Esophagus (tissue), 2 donors: ENCODE measurements at regions not wholly inside any gene's neighbourhood (a gene's known extent, or its start where the extent isn't known, plus 50 kb on each side); places are given as distances from the start of the nearest gene placed in this dataset.
"Not testable (repeated sequence)": the region's sequence is repeated elsewhere in the genome, so short reads cannot be mapped to it uniquely, and the experiment has no call there.

Experiments used
- H3K27ac ChIP-seq, 2 donors: one replicate each; pipeline ENCODE4 v1.5.1; 2013; ENCODE audit warnings: low read depth in 2 of 2, mild to moderate bottlenecking in 2 of 2, inconsistent platforms in 1 of 2, low read length in 1 of 2, moderate library complexity in 1 of 2
- H3K27me3 ChIP-seq, 2 donors: one replicate each; pipeline ENCODE4 v1.6.1; 2013; ENCODE audit warnings: low read length in 2 of 2, control low read depth in 1 of 2, mild to moderate bottlenecking in 1 of 2; ENCODE audit not compliant: insufficient read depth in 2 of 2, control insufficient read depth in 1 of 2
- H3K36me3 ChIP-seq, 2 donors: one replicate each; pipeline ENCODE4 v1.6.1; 2013; ENCODE audit warnings: low read length in 1 of 2; ENCODE audit not compliant: control insufficient read depth in 2 of 2, insufficient read depth in 2 of 2
- H3K4me1 ChIP-seq, 2 donors: one replicate each; pipeline ENCODE4 v1.6.1; 2013; ENCODE audit warnings: low read length in 1 of 2; ENCODE audit not compliant: control insufficient read depth in 2 of 2, insufficient read depth in 2 of 2
- H3K4me3 ChIP-seq, 2 donors: one replicate each; pipeline ENCODE4 v1.5.1; 2013; ENCODE audit warnings: low read length in 2 of 2, mild to moderate bottlenecking in 2 of 2, low read depth in 1 of 2, moderate library complexity in 1 of 2
- H3K9me3 ChIP-seq, 2 donors: one replicate each; pipeline ENCODE4 v1.6.1; 2013; ENCODE audit warnings: mild to moderate bottlenecking in 2 of 2, low read depth in 1 of 2, low read length in 1 of 2, moderate library complexity in 1 of 2; ENCODE audit not compliant: control insufficient read depth in 2 of 2, insufficient read depth in 1 of 2
- WGBS, 2 donors: extraction: QIAGEN DNeasy Blood & Tissue Kit; methylation state at CpG; one replicate each; pipeline ENCODE4 v1.1.7; 2013; 5-methylcytosine and 5-hydroxymethylcytosine counted together
- donor health status: healthy with polysubstance abuse.
- donor health status: Bipolar disorder and iron deficiency.

DNA sequence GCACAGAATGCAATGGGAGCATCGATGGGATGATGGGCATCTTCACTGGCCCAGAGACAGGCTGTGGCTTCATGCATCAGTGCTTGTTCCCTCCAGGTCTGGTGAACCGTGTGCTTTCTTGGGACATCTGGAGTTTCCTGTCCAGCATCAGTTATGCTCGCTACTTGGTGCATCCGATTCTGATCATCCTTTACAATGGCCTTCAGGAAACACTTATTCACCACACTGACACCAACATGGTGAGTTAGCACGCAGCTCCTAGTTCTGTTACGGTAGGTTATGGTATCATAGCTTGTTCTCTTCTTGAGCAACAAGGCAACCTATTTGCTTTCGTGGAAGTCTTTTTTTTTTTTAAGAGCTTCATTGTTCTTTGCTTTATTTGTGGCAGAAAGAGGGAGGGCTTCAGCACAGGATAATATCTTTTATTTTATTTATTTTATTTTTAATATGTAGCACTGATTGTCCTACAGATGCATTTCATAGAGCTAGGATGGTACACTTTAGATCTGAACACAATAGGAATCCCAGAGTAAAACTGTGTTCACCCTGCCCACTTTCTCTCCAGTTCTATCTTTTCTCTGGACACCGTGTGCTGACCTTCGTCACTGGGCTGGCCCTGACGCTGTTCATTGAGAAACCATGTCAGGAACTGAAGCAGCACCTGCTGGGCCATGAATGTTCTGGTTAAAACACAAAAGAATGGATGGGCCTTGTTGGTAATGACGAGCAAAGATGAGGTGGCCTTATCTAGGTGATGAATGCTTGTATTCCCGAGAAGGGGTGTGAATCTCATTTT lies 71.2 kb upstream of the SEC11C start:
- WGBS, 2 donors: 90 to 91% methylated on average over 12 of the region's 12 CpGs
- H3K27ac ChIP-seq: no peak overlapping the region
- no peaks in the 10 kb centered on the region for H3K9me3 ChIP-seq
- no peak overlapping the region for H3K4me3 ChIP-seq
- no peaks in the 10 kb centered on the region for H3K36me3 ChIP-seq
- H3K27me3 ChIP-seq: no peaks in the 10 kb centered on the region
- peaks cover 0 to 2% of the 10 kb centered on the region in 2 donors for H3K4me1 ChIP-seq

DNA sequence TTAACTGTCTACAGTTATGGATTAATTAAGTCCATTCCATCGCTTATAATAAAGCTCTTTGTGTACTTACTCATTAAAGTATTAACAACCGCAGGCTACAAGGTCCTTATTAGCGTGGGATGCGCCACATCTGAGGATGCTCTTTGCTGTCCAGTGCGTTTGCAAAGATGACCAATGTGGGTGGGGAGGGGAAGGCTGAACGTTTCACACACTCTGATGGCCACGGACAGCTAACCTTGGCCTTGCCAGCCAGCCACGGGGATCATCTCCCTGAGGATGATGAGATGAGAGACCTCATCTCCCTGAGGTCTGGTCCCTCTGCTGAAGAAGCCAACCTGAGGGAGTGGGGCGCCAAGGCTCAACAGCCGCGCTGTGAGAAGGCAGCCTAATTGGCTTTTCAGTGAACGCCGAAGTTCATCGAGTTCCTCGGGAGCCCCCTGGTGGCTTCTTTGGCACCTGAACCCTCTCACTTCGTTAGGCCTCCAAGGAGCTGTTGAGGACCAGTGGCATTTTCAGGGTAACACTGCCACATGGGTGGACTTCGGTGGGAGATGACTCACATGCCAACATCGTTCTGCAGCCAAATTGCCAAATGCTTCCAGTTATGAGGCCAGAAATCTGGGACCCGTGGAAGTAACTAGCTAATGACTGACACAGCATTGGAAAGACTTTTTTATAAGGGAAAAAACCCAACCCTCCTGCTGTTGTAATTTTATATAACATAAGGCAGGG lies 69.3 kb upstream of the SEC11C start:
- WGBS, 2 donors: 29 to 30% methylated on average over 19 of the region's 19 CpGs
- H3K9me3 ChIP-seq: no peaks in the 10 kb centered on the region
- no peaks in the 10 kb centered on the region for H3K27me3 ChIP-seq
- no peak overlapping the region for H3K4me3 ChIP-seq
- no peaks in the 10 kb centered on the region for H3K36me3 ChIP-seq
- H3K27ac ChIP-seq: no peak overlapping the region
- H3K4me1 ChIP-seq: peaks cover 0 to 2% of the 10 kb centered on the region in 2 donors

DNA sequence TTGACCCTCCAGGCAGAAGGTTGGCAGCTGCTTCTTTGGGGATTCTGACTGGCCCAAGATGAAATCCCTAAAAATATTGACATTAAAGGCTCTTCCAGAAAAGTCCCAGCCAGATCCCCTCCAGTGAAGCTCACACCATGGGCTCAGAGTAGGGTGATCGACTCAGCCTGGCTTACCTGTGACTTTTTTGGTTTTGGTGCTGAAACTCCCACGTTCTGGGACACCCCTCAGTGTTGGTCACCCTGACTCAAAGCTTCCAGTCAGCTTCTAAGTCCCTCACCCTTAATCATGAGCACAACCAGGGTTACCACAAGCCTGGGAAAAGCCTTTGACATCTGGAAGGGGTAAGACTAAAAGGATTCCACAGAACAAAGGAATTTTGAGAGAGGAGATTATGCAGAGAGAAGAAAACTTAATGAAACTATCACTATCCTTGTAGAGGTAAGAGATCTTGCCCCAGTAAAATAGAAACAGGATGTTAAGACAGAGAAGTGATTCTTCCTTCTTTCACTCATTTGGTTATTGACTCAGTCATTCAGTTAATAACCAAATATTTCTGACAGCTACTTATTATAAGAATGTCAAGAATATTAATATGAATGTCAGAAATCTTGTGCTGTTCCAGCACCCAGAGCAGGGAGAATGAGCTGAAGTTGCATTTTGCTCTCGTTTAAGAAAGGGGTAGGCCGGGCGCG lies 66.8 kb upstream of the SEC11C start:
- Histone ChIP-seq H3K9me3 (no peaks in the 10 kb centered on the region), H3K27me3 (no peaks in the 10 kb centered on the region), H3K27ac (no peak overlapping the region), H3K4me1 (peaks cover 0 to 2% of the 10 kb centered on the region in 2 donors), H3K4me3 (no peak overlapping the region), H3K36me3 (no peaks in the 10 kb centered on the region)
- WGBS, 2 donors: 85 to 90% methylated on average over 6 of the region's 6 CpGs

DNA sequence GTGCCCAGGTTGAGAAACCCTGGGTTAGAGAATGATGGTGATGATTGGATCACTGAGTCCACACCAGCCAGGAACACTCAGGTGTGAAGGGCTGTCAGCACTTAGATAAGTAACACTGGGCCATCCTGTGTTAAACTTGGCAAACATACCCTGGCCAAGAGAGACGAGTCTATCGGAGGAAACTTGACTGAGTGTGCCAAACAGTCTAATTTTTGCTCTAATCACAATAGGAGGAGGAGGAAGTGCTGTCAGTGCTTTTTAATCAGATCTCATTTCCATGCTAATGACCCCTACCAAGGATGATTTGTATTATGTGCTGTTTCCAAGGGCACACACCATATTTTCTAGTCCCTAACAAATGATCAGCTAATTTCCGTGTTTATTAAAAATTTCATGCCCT lies 63.8 kb upstream of the SEC11C start:
- 34 to 44% methylated on average over 3 of the region's 3 CpGs for WGBS, 2 donors
- Histone ChIP-seq H3K9me3 (no peaks in the 10 kb centered on the region), H3K27ac (no peak overlapping the region), H3K4me3 (no peak overlapping the region), H3K36me3 (no peaks in the 10 kb centered on the region), H3K27me3 (no peaks in the 10 kb centered on the region), H3K4me1 (no peaks in the 10 kb centered on the region)

DNA sequence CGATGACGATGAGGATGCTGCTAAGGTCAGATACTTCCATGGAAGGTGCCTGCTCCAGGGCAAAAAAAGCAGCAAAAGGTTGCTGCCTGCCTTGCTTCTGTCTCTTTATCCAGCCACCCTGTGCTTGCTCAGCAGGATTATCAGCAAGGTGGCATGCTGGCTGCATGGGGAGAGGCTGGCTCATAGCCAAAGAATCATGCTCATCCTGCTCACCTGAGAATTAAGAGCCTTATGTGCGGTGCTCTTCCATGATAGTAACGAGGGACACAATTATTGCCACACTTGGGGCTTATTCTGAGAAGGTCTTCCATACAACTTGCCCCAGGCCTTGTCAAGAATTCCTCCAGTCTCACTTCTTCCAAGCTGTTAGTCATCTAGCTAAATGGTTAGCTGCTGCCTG lies 60.4 kb upstream of the SEC11C start:
- WGBS, 2 donors: 78 to 79% methylated on average over 4 of the region's 4 CpGs
- Histone ChIP-seq H3K4me1 (no peaks in the 10 kb centered on the region), H3K4me3 (no peak overlapping the region), H3K27ac (no peak overlapping the region), H3K36me3 (no peaks in the 10 kb centered on the region), H3K9me3 (no peaks in the 10 kb centered on the region), H3K27me3 (no peaks in the 10 kb centered on the region)

DNA sequence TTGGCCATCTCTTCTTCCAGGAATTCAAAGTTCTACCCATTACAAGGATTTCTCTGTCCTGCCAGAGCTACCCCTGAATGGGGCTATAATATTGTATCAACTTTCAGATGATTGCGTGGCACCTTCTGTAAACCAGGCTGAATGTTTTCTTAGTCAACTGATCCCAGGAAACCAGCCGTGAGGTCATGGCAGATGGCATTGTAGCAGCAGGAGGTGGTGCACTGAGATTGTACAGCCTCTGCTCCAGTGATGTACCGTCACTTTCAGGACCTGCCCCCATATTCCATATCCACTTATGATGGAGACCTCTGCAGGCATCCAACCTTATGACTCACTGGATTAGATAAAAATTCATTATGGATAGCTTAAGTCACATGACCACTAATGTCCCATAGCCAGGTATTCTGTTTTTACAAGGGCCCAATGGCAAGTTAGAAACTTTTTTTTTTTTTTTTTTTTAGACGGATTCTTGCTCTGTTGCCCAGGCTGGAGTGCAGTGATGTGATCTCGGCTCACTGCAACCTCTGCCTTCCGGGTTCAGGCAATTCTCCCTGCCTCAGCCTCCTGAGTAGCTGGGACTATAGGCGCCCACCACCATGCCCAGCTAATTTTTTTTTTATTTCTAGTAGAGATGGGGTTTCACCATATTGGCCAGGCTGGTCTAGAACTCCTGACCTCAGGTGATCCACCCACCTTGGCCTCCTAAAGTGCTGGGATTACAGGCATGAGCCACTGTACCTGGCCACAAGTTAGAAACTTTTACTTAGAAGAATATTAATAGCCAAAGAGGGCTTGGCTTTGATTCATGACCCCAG lies 59.8 kb upstream of the SEC11C start:
- WGBS, 2 donors: 89 to 90% methylated on average over 7 of the region's 7 CpGs
- H3K36me3 ChIP-seq, H3K9me3 ChIP-seq, H3K27ac ChIP-seq, H3K27me3 ChIP-seq, H3K4me3 ChIP-seq, H3K4me1 ChIP-seq: not testable (repeated sequence)

DNA sequence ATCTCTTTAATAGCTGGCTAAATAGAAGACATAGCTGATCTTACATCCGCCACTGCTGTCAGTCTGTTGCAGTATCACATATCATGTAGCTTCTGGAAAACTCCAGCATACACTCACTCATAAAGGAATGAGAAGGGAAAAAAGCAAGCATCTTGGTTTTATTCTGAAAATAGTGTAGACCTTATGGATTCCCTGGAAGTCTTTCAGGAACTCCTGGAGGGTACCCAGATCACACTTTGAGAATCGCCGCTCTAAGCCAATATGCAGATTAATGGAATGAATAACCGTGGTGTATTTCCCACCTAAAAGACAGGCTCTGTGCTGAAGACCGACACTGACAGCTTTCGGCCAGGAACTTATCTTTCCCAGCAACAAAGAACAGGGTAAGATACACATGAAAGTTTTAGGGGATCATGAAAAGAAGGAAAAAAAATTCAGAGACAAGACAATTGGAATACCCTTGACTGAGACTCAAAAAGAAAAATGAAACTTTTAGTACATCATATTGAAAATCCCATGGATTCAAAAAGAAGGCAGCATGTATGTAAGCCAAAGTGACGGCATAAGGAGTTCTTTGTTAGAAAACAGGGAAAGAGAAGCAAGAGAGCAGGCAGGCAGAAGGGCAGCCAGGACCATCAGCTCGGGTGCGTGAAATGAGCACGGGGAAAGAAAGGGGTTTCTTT lies 56.4 kb upstream of the SEC11C start:
- Histone ChIP-seq H3K27ac (no peak overlapping the region), H3K4me3 (no peak overlapping the region)

DNA sequence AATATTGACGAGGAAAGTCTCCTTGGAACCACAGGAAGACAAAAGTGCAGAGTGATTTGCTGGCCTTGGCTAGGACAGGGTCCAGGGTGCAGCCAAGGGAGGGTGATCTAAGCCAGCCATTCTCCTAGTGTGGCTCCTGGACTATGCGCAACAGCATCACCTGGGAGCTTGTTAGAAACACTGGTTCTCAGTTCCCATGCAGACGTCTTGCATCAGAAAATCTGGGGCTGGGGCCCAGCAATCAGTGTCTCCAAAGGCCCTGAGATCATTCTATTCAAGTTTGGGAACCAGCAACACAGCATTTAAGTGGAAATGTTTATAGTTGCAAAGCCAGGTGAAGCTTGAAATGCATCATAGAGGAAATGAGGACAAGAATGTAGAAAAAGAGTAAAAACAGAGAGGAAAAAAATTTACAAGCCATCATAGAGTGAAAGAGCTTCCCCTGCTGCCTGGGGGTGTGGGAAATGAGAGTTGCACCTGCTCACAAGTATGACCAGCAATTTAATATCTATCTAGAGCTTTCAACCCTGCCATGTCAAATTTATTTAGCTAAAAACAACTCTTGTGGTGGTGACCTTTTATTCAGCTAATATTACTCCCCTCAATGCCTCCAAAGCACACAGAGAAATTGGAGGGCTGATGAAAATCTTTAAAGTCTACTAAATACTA lies 54.4 kb upstream of the SEC11C start:
- Histone ChIP-seq H3K36me3 (no peaks in the 10 kb centered on the region), H3K27me3 (peaks cover 0 to 3% of the 10 kb centered on the region in 2 donors), H3K27ac (no peak overlapping the region), H3K4me3 (no peak overlapping the region), H3K9me3 (no peaks in the 10 kb centered on the region), H3K4me1 (no peaks in the 10 kb centered on the region)
- 87 to 88% methylated on average over 3 of the region's 3 CpGs for WGBS, 2 donors

More for the DNA sequence above, 56.4 kb upstream of the SEC11C start:
- Histone ChIP-seq H3K4me1 (no peaks in the 10 kb centered on the region), H3K9me3 (no peaks in the 10 kb centered on the region), H3K36me3 (no peaks in the 10 kb centered on the region), H3K27me3 (peaks cover 0 to 3% of the 10 kb centered on the region in 2 donors)
- 66 to 68% methylated on average over 10 of the region's 10 CpGs for WGBS, 2 donors
